ENCODE measurements at regions not wholly inside any gene's neighbourhood (a gene's known extent, or its start where the extent isn't known, plus 50 kb on each side); places are given as distances from the start of the nearest gene placed in this dataset.

DNA sequence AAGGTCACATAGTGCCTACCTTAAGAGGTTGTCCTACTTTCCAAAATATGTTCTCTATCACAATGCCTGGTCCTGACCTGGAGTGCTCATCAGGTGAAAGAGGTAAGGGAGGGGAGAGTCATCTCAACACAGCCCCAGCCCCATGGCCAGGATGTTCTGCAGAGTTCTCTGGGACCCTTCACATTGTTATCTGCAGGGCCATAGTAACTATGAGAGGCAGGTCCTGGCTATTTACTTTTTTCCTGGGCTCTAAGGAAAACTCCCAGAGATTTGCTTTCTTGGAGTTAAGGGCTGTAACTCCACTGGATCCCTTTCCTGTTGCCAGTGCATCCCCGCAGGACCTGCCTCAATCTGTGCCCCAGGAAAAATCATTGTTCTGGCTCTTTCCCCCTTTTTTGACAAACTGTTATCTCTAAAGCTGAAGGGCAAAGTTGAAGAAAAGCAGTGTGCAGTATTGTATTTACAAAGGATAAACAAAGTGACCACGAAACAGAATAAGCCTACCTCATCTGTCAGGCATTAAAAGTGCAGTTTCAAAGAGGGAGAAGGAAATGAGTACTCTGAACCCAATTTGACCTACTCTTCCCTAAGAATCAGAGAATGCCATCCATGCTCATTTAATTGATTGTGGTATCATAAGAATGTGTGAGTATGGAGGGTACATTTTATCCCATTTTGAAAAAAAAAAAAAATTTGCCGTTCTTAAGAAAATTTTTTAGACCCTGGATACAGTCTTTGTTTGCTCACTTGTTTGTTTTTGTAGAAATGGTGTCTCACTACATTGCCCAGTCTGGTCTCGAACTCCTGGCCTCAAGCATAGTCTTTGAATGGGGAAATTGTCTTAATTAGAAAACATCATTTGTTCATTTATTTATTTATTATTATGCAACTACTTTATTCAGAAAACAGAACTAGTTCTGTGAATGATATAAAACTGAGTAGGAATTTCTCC lies 149.6 kb downstream of the RHOU start:
- H3K4me1 ChIP-seq, result no peaks in the 10 kb centered on the region
- H3K27me3 ChIP-seq, result no peaks in the 10 kb centered on the region
- WGBS, 2 donors (ENCODE audit: low coverage in 1 of 2), result 67 to 78% methylated on average over 3 to 4 of the region's 4 CpGs
- no peak overlapping the region for H3K27ac ChIP-seq
- no peaks in the 10 kb centered on the region for H3K9me3 ChIP-seq
- no peak for ATAC-seq
- no peak overlapping the region for H3K4me3 ChIP-seq
- TF ChIP-seq POLR2A (IDR thresholded peaks at IDR 0.05) (no peak), POLR2AphosphoS5 (IDR thresholded peaks at IDR 0.05) (no peak), EP300 (IDR thresholded peaks at IDR 0.05) (no peak)
- TF ChIP-seq, protein P1, sequence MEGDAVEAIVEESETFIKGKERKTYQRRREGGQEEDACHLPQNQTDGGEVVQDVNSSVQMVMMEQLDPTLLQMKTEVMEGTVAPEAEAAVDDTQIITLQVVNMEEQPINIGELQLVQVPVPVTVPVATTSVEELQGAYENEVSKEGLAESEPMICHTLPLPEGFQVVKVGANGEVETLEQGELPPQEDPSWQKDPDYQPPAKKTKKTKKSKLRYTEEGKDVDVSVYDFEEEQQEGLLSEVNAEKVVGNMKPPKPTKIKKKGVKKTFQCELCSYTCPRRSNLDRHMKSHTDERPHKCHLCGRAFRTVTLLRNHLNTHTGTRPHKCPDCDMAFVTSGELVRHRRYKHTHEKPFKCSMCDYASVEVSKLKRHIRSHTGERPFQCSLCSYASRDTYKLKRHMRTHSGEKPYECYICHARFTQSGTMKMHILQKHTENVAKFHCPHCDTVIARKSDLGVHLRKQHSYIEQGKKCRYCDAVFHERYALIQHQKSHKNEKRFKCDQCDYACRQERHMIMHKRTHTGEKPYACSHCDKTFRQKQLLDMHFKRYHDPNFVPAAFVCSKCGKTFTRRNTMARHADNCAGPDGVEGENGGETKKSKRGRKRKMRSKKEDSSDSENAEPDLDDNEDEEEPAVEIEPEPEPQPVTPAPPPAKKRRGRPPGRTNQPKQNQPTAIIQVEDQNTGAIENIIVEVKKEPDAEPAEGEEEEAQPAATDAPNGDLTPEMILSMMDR (IDR thresholded peaks at IDR 0.05), result no peak
- H3K36me3 ChIP-seq, result no peaks in the 10 kb centered on the region

DNA sequence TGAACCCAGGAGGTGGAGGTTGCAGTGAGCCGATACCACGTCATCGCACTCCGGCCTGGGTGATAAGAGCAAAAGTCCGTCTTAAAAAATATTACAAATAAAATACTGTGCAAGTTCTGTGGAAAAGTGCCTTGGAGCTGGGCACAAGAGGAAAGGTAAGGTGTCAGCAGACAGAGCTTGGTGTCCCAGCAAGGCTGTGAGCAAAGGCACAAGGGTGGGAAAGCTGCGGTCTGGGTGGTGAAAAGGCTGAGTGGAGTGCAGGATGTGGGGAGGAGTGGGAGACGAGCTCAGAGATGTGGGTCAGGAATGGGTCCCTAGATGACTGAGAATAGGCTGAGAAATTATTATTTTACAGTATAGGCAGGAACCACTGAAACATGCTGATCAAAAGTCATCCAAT lies 150.6 kb downstream of the RHOU start:
- Histone ChIP-seq H3K36me3 (no peaks in the 10 kb centered on the region), H3K27me3 (no peaks in the 10 kb centered on the region), H3K4me1 (no peaks in the 10 kb centered on the region), H3K9me3 (no peaks in the 10 kb centered on the region), H3K27ac (no peak overlapping the region), H3K4me3 (no peak overlapping the region)
- ATAC-seq, result no peak
- WGBS, 2 donors (ENCODE audit: low coverage in 1 of 2), result 97 to 100% methylated on average over 1 to 6 of the region's 7 CpGs
- TF ChIP-seq EP300 (IDR thresholded peaks at IDR 0.05), result no peak
- no peak for TF ChIP-seq POLR2A (IDR thresholded peaks at IDR 0.05)
- TF ChIP-seq, protein P1 (IDR thresholded peaks at IDR 0.05), result no peak
- no peak for TF ChIP-seq POLR2AphosphoS5 (IDR thresholded peaks at IDR 0.05)

DNA sequence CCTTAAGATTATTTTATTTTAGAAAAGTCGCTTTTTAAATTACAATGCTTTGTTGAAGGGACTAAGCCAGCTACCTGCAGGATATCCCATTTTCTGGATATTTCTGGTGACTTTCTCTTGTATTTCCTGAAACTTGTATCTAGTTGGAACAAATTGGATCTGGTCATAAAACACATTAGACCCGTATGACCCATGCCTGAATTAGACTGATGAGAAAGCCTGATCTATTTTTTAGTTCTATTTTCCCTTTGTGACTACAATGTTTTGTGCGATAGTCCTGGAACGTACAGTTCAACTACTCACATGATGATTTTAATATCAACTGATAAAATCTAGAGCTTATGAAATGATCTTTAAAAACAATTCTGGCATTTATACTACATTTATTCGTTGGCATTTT lies 151.8 kb downstream of the RHOU start:
- Histone ChIP-seq H3K36me3 (no peaks in the 10 kb centered on the region), H3K4me3 (no peak overlapping the region), H3K4me1 (no peaks in the 10 kb centered on the region), H3K27me3 (no peaks in the 10 kb centered on the region), H3K9me3 (no peaks in the 10 kb centered on the region), H3K27ac (no peak overlapping the region)
- TF ChIP-seq, protein P1 (IDR thresholded peaks at IDR 0.05), result no peak
- TF ChIP-seq POLR2AphosphoS5 (IDR thresholded peaks at IDR 0.05) (no peak), POLR2A (IDR thresholded peaks at IDR 0.05) (no peak), EP300 (IDR thresholded peaks at IDR 0.05) (no peak)
- WGBS, 2 donors (ENCODE audit: low coverage in 1 of 2), result 68 to 83% methylated on average over 4 to 5 of the region's 5 CpGs
- ATAC-seq, result no peak

DNA sequence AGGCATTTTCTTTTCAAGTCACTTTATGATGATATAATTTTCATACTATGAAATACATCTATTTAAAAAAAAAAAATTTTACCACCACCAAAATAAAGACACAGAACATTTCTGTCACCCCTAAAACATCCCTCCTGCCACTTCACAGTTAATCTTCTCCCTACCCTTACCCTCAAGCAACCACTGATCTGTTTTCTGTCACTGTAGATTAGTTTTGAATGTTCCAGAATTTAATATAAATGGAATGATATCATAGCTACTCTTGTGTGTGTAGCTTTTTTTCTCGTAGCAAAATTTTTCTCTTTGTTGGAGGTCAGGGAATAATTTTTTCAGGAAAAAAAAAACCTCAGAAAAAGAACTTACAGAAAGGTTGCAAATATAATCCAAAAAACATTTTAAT lies 152.7 kb downstream of the RHOU start:
- ATAC-seq, result no peak
- WGBS, 2 donors (ENCODE audit: low coverage in 1 of 2), result 28 to 58% methylated on average over 1 of the region's 1 CpG
- H3K9me3 ChIP-seq, result no peaks in the 10 kb centered on the region
- no peaks in the 10 kb centered on the region for H3K27me3 ChIP-seq
- H3K4me3 ChIP-seq, result no peak overlapping the region
- TF ChIP-seq EP300 (IDR thresholded peaks at IDR 0.05), result no peak
- TF ChIP-seq POLR2A (IDR thresholded peaks at IDR 0.05), result no peak
- TF ChIP-seq, protein P1 (IDR thresholded peaks at IDR 0.05), result no peak
- no peak for TF ChIP-seq POLR2AphosphoS5 (IDR thresholded peaks at IDR 0.05)
- no peak overlapping the region for H3K27ac ChIP-seq
- no peaks in the 10 kb centered on the region for H3K36me3 ChIP-seq
- H3K4me1 ChIP-seq, result no peaks in the 10 kb centered on the region

DNA sequence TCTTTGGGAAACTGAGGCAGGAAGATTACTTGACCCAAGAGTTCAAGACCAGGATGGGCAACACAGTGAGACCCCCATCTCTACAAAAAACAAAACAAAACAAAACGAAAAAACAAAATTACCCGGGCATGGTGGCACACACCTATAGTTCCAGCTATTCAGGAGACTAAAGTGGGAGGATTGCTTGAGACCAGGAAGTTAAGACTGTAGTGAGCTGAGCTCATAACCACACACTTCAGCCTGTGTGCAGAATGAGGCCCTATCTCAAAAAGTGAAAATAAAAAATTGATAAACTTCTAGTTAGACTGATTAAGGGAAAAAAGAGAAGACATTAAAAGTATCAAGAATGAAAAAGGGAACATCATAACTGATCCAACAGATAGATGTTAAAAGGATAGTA lies 154.0 kb downstream of the RHOU start:
- no peak for TF ChIP-seq POLR2AphosphoS5 (IDR thresholded peaks at IDR 0.05)
- TF ChIP-seq, protein P1 (IDR thresholded peaks at IDR 0.05), result no peak
- 83 to 94% methylated on average over 1 to 2 of the region's 2 CpGs for WGBS, 2 donors (ENCODE audit: low coverage in 1 of 2)
- H3K4me3 ChIP-seq, result no peak overlapping the region
- no peaks in the 10 kb centered on the region for H3K9me3 ChIP-seq
- H3K36me3 ChIP-seq, result no peaks in the 10 kb centered on the region
- ATAC-seq, result no peak
- H3K27me3 ChIP-seq, result no peaks in the 10 kb centered on the region
- no peak overlapping the region for H3K27ac ChIP-seq
- H3K4me1 ChIP-seq, result no peaks in the 10 kb centered on the region
